ENCODE measurements at regions not wholly inside any gene's neighbourhood (a gene's known extent, or its start where the extent isn't known, plus 50 kb on each side); places are given as distances from the start of the nearest gene placed in this dataset.

DNA sequence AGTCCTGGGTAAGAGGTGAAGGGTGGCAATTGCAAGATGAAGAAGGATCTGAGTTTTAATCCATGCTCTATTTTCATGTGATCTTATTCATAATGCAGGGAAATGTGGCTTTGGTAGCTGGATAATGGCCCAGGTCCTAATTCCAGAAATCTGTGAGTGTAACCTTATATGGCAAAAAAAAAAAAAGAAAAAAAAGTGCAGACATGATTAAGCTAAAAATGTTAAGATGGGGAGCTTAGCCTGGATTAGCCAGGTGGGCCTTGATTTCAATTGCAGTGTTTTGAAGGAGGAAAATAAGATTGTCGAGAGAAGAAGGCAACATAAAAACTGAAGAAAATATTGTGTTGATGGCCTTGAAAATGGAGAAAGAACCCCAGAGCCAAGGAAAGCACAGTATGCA, 867.7 kb upstream of the HS3ST1 start:
- H3K4me3 ChIP-seq (ENCODE audit: insufficient read depth, low read depth, low read length), result no peak overlapping the region
- no TSS peak for BruUV-seq (replicated peaks)
- no peak overlapping the region for H3K4ac ChIP-seq (ENCODE audit: low read depth, low read length)
- H3K56ac ChIP-seq (ENCODE audit: extremely low read depth, insufficient read depth, low read length), result no peak overlapping the region
- in situ Hi-C loops (cut with MboI; ENCODE audit: low sequenced_read_pairs), result no loop called here
- no peak overlapping the region for H4K91ac ChIP-seq (ENCODE audit: insufficient read depth, low read depth, low read length)
- ATAC-seq (ENCODE audit: low read depth) (no peak), DNase-seq (no peak)
- H2BK20ac ChIP-seq (ENCODE audit: low read depth, low read length), result no peak overlapping the region
- CTCF ChIA-PET, result interaction anchor here (0.6 kb wide), 1 partner anchor 26 kb away, joined by 4 read pairs; no protein-coding TSS in a partner anchor
- POLR2A ChIA-PET (ENCODE audit: unreplicated experiment), result no interaction called here
- no peak overlapping the region for H3K27ac ChIP-seq (ENCODE audit: insufficient read depth, low read length)
- no peaks in the 10 kb centered on the region for H3K79me1 ChIP-seq (ENCODE audit: low read depth in 1 of 2, low read length in 2 of 2)
- no peak overlapping the region for H3K18ac ChIP-seq (ENCODE audit: low read depth, low read length)
- no peak overlapping the region for H3K14ac ChIP-seq (replicated peaks; ENCODE audit: low read depth, low read length)
- H2BK5ac ChIP-seq (ENCODE audit: low read depth, low read length, poor library complexity, severe bottlenecking), result no peak overlapping the region
- no peak overlapping the region for H2AK5ac ChIP-seq (ENCODE audit: low read depth, low read length)
- H2AK9ac ChIP-seq (replicated peaks; ENCODE audit: low read depth, low read length, poor library complexity), result no peak overlapping the region
- H4K20me1 ChIP-seq (ENCODE audit: insufficient read depth, low read length), result no peaks in the 10 kb centered on the region
- H2BK120ac ChIP-seq (ENCODE audit: low read depth, low read length), result no peak overlapping the region
- H3K4me2 ChIP-seq (ENCODE audit: low read depth, low read length), result no peak overlapping the region
- TF ChIP-seq BHLHE40 (IDR thresholded peaks at IDR 0.05; ENCODE audit: low read depth, low read length), result no peak
- no peak for TF ChIP-seq NFE2L2 (IDR thresholded peaks at IDR 0.05; ENCODE audit: low read depth, low read length)
- TF ChIP-seq CHD1 (IDR thresholded peaks at IDR 0.05; ENCODE audit: low read depth, low read length), result no peak
- H2BK15ac ChIP-seq (ENCODE audit: low read depth, low read length), result no peak overlapping the region
- H3K9me1 ChIP-seq (ENCODE audit: insufficient read depth, low read length), result no peaks in the 10 kb centered on the region
- intact Hi-C loops (cut with micrococcal nuclease), result no loop called here
- no peak overlapping the region for H4K5ac ChIP-seq (ENCODE audit: low read depth, low read length)
- H4K8ac ChIP-seq (ENCODE audit: low read depth in 2 of 2, low read length in 2 of 2), result no peak overlapping the region
- H3K36me3 ChIP-seq (ENCODE audit: control insufficient read depth, insufficient read depth, low read length), result no peaks in the 10 kb centered on the region
- no peak overlapping the region for H3K23ac ChIP-seq (ENCODE audit: low read depth, low read length)
- H3K27me3 ChIP-seq (ENCODE audit: control insufficient read depth, insufficient read depth, low read length), result no peaks in the 10 kb centered on the region
- no peak overlapping the region for H3K9ac ChIP-seq (ENCODE audit: low read depth, low read length)
- no peaks in the 10 kb centered on the region for H3K4me1 ChIP-seq (ENCODE audit: control insufficient read depth, insufficient read depth, low read length)
- no peak overlapping the region for H2AFZ ChIP-seq (replicated peaks; ENCODE audit: low read length, poor library complexity)
- peaks cover 10% of the 10 kb centered on the region for H3K9me3 ChIP-seq (ENCODE audit: control insufficient read depth, insufficient read depth, low read length)
- dilution Hi-C loops (cut with HindIII; ENCODE audit: low sequenced_read_pairs, unreplicated experiment), result no loop called here
- no CpG with 5 or more reads among the region's 1 CpG for WGBS, 2 experiments (ENCODE audit: extremely low coverage in 2 of 2, insufficient read length in 1 of 2)
